Astrocyte of the spinal cord (primary cell): ENCODE measurements at regions not wholly inside any gene's neighbourhood (a gene's known extent, or its start where the extent isn't known, plus 50 kb on each side); places are given as distances from the start of the nearest gene placed in this dataset.

Source experiments
- DNase-seq: peaks from one replicate; pipeline ENCODE4 v3.0.0; 2011; ENCODE audit warnings: low read depth, low spot score
- H3K4me3 ChIP-seq: 2 replicates; pipeline ENCODE4 v1.5.1; 2011; ENCODE audit warnings: low read depth, mild to moderate bottlenecking, low read length, moderate library complexity
- in situ Hi-C: cut with HindIII; loops from 2 replicates; pipeline ENCODE4 v1.10.0; 2017; ENCODE audit warnings: low sequenced_read_pairs
- TF ChIP-seq, protein P1 (sequence below): IDR thresholded peaks from 2 replicates; pipeline ENCODE4 v1.5.1; 2012; ENCODE audit warnings: low read depth, mild to moderate bottlenecking, low read length, inconsistent platforms

DNA sequence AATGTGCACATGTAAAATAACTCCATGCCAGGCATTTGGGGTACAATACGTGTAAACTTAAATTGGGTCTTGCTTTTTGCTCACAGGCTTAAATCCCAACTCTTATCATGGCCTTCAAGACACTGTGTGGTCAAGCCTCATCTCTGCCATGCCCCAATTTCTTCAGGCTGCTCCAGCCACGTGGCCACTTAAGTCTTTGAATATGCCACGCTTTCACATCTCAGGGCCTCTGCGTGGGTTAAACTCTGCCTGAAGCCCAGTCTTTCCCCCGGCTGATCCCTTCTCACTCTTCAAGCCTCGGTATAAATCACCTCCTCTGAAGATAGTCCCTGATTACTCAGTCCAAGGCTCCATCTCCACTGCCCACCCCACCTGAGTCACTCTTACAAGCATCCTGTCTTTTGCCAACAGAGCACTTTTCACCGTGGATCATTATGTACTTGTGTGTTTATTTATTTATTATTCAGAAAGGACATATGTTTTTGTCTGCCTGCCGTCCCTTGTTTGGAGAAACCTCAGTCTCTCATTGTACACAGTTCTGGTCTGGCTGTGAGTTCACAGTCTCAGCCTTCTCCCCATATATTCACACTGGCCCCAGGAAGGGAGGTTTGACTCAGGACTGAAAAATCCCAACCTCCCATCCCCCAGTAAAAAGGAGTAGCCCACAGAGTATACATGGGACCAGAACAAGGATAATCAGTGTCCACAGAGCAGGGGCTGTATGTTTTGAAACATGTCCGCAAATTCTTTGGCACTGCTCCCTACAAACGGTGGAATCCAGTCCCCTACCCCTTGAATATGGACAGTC lies 344.7 kb downstream of the MN1 start:
- no peak overlapping the region for H3K4me3 ChIP-seq
- peak; percentile 87 for DNase-seq
- TF ChIP-seq, protein P1, sequence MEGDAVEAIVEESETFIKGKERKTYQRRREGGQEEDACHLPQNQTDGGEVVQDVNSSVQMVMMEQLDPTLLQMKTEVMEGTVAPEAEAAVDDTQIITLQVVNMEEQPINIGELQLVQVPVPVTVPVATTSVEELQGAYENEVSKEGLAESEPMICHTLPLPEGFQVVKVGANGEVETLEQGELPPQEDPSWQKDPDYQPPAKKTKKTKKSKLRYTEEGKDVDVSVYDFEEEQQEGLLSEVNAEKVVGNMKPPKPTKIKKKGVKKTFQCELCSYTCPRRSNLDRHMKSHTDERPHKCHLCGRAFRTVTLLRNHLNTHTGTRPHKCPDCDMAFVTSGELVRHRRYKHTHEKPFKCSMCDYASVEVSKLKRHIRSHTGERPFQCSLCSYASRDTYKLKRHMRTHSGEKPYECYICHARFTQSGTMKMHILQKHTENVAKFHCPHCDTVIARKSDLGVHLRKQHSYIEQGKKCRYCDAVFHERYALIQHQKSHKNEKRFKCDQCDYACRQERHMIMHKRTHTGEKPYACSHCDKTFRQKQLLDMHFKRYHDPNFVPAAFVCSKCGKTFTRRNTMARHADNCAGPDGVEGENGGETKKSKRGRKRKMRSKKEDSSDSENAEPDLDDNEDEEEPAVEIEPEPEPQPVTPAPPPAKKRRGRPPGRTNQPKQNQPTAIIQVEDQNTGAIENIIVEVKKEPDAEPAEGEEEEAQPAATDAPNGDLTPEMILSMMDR = no peak
- in situ Hi-C loops = no loop called here

DNA sequence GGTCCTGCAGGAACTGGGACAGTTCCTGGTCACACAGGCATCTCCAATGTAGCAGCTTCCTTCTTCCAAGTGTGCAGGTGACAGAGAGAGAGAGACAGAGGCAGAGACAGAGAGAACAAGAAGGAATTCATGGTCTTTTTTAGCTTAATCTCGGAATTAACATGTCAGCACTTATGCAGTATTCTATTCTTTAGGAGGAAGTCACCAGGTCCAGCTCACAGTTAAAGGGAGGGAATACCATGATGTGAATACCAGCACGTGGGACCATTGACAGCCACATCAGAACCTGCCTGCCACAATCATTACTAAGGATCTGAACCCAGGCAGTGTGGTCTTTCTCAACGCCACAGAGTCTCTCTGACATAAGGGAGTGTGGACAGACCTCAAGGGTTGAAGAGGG lies 341.6 kb downstream of the MN1 start:
- TF ChIP-seq, protein P1 = no peak
- DNase-seq = no peak
- H3K4me3 ChIP-seq = no peak overlapping the region
- in situ Hi-C loops = no loop called here

DNA sequence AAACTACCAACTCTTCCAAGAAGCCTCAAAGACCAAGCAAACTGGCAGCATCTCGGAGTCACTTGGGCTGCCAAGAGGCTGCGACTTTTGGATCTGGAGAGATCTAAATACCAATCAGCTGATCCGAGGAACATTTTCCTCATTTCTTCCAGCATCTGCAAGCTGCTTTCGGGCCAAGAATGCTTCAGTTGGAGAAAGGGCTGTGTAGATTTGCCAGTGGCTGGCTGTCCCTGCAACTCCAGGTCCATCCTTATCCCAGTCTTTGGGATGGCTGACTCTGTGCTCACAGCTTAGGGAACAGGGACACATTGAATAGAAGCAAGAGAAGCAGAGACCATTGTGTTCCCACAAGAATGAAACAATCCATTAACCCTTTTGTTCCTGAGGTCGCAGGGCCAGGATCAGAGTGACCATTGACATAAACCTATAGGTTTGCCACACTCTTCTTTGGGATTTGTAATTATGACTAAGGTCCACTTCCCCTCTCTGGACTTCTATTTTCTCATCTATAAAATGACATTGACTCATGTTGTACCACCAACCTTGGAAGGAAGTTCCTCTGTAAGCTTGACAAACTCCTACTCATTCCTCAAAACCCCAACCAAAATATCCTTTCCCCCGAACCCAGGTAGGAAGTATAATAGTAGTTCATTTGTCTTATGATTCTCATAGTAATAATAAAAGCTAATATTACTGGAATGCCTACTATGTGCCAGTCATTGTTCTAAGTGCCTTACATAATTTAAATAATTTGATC lies 340.8 kb downstream of the MN1 start:
- in situ Hi-C loops = no loop called here
- DNase-seq = peak; percentile 49
- TF ChIP-seq, protein P1 = no peak
- H3K4me3 ChIP-seq = no peak overlapping the region

DNA sequence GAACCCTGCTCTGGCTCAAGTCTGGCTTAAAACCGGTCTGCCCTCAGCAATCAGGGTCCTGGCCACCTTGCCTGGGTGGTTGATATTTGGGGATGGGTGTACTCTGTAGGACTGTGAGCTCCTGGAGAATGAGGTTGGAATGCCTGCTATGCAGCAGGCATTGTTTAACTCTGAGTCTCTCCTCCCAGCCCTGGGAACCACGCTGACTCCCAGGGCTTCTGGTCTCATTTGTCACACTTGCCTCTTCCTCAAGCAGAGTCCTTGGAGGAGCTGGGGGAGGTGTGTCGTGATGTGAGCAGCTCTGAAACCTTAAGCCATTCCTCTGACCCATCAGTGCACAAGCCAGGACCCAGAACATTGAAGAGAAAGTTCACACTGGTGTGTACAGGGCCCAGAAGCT lies 340.1 kb downstream of the MN1 start:
- TF ChIP-seq, protein P1 = no peak
- H3K4me3 ChIP-seq = no peak overlapping the region
- in situ Hi-C loops = no loop called here
- DNase-seq = peak; percentile 86

DNA sequence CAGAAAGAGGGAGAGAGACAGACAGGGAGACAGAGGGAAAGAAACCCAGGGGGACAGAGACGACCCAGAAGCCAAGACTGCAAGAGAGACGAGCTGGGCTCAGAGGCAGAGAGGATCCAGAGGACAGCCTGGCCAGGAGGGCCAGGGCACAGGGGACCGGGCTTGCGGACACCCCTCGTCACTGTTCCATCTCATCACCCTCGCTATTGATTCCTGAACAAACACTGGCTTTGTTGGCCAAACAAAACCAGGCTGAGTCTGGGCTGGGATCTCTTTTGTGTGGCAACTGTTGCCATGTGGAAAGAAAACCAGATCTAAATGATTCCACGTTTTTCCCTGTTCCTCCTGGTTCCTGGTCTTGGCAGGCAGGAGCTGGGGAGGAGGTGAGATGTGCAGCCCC lies 339.4 kb downstream of the MN1 start:
- in situ Hi-C loops = no loop called here
- no peak overlapping the region for H3K4me3 ChIP-seq
- TF ChIP-seq, protein P1 = no peak

DNA sequence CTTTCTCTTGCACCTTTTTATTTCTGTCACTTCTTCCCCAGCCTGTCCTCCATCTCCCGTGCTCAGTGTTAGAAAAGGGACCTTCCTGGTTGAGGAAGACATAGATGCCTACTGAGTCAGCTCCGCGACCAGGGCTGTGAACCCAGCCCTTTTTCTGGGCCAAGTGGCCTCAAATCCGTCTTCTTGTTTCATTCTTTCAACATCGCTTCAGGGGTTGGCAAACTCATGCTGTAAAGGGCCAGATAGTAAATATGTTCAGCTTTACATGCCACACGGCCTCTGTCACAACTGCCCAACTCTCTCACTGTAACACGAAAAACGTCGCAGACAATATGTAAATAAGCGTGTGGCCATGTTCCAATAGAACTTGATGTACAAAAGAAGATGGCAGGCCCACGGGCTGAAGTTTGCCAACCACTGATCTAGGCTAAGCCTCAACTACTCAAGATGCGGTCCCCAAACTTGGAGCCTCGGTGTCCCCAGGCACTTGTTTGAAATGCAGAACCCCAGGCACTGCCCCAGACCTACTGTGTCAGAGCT lies 338.4 kb downstream of the MN1 start:
- in situ Hi-C loops = no loop called here
- DNase-seq = no peak
- no peak overlapping the region for H3K4me3 ChIP-seq
- TF ChIP-seq, protein P1 = no peak

More for the DNA sequence above, 339.4 kb downstream of the MN1 start:
- peak; percentile 24 for DNase-seq
